DMS 273 (cell line): ENCODE measurements at regions not wholly inside any gene's neighbourhood (a gene's known extent, or its start where the extent isn't known, plus 50 kb on each side); places are given as distances from the start of the nearest gene placed in this dataset.

Experiments
- DNase-seq: peaks from one replicate; lab custom pipeline; 2025; ENCODE audit not compliant: unreplicated experiment; lab: John Stamatoyannopoulos, UW

DNA sequence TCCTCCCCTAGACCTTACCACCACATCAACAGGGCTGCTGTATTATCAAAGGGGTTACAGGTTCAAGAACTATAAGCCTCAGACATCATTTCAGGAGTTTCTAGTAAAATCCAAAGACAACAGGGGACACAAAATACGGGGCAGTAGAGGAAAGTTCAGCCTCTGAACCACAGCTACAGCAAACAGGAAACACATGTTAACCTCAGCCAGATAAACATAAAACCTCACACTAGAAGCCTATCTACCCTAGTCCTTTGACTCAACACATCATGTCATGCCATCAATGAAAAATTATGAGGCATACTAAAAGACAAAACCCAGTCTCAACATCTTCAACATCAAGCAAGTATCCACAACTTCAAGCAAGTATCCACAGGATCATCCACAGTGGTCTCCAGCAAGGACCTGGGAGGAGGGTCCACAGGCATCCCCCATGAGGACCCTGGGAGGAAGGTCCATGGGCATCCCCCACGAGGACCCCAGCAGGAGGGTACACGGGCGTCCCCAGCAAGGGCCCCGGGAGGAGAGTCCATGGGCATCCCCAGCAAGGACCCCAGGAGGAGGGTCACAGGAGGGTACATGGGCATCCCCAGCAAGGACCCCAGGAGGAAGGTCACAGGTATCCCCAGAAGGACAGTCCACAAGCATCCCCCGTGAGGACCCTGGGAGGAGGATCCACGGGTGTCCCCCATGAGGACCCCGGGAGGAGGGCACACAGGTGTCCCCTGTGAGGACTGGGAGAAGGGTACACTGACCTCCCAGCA is 440.0 kb downstream of the MATN1 start:
- DNase-seq, result no peak

DNA sequence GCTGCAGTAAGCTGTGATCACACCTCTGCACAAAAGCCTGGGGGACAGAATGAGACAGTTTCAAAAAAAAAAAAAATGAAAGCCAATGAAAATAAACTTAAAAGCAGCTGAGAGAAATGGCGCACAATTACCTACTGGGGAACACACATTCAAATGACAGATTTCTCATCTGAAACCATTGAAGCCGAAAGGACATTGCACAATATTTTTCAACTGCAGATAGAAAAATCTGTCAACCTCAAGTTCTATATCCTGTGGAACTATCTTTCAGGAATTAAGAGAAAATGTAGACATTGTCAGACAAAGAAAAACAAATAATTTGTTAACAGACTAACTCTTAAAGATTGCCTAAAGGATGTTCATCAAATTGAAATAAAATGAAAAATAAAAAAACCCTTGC is 442.8 kb downstream of the MATN1 start:
- DNase-seq, result no peak

DNA sequence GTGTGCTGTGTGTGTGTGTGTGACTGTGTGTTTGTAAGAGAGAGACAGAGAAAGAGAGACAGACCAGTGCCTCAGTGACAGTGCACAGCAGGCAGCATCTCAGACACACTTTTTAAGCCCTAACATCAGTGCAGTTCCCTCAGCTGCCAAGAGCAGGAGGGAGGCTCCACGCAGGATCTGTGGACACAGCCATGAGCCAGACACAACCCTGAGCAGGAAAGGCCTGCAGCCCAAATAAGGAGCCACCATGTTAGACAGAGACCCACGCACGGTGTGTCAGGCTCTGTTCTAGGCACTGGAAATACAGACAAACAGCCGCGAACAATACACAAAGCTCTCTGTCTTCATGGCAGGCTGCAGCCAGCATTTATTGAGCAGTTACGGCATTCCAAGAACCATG is 445.5 kb downstream of the MATN1 start:
- no peak for DNase-seq

DNA sequence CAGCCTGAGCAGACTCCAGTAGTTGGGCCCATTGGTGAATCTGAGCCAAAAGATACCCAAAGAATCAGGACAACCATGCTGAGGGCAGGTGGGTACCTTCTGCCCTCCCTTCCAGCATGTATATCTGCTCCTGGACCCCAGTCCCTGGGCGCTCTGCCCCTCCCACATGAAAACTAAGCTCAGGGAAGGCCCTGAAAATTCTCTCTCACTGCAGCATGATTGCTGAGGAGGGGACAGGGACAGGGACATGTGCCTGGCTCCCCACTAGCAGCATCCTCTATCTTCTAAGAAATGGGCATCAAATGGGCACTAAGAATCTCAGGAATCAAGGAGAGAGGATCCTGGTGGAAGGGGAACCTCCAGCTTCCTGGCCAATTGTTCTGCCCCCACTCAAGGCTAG is 446.0 kb downstream of the MATN1 start:
- DNase-seq, result no peak

DNA sequence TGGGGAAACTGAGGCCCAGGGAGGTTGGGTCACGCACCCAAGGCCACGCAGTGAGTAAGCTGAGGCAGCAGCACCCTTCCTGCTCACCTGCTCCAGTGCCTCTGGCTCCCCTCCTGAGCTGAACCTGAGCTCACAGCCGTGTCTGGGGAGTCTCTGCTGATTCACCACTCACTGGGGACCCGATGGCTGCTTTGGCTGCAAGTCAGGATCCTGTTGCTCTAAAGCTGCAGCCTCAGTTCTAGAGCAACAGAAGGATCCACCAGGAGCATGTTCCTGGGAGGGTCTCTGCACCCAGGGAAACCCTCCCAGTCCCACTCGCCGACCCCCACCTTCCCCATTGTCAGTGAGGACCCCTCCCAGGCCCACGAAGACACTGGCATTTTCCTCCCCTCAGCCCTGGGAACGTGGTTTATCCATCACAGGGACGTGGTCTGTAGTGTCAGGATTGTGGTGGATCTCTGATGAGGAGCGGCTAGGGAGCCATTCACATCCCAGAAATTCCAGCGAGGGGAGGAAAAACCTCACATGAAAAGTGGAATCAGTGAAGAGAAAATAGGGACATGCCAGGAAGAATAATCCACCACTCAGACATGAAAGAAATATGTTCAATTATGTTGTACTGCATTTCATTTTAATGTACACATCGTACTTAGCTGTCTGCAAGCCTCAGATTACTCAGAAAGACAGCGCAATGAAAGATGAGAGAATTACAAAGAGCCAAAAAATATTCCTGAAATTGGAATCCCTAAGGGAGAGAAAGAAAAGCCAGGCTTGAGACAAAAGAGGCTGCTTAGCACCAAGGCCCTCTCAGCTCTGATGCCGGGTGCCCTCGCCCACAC is 447.2 kb downstream of the MATN1 start:
- DNase-seq, result no peak

DNA sequence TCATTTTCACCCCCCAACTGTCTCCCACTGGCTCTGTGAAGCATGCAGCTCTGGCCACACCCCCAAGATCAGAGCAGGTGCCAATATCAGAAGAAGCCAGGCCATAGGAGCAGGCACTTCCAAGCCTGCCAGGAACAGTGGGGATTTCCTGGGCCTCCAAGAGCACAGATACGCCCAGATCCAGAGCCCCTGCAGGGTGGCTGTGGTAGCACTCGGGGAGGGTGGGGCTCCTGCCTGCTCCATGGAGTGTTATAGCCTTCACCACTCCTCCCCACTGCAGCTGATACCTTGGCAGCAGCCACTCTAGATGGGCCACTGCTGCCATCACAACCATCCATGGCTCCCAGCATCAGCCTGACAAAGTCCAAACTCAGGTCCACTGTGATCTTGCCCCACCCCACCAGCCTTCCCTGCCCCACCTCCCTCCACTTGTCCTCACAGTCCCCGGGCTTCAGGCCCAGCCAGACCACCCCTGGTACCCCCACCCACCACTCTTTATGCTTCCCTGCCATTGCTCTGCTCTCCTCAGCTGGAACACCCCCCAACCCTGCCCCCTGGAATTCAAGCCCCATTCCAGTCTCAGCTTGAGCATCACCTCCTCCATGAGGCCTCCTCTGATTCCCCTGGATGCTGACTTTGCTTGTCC is 448.3 kb downstream of the MATN1 start:
- DNase-seq, result no peak

DNA sequence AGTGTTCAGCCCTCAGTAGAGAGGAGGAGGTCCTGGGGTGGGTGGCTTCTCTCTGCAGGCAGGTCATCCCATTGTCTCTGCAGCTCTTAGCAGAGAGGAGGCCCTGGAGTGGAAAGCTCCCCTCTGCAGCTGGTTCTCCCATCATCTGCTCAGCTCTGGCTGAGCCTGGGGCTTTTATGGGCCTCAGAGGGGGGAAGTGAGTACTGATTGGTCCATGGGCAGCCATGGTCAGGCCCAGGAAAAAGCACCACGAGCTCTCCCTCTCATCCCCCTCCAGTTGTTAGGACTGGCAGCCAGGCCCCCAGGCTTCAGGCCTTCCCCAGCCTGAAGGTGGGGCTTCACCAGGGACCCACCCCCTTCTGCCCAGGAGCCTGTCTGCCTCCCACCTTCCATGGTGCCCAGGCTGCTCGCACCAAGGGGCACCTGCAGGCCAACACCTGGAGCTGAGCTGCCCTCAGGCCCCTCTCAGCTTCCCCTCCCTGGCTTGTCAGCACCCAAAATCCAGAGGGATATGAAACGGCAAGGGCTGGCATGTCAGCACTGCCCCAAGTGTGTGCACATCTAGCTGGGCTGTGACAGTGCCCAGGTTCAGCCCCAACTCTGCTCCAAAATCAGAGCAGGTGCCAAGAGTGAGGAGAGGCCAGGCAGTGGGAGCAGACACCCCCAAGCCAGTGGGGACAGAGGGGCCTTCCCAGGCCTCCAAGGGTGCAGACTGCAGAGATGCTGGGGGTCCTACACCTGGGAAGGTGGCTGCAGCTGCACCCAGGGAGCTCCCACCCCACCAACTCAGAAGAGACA is 449.0 kb downstream of the MATN1 start:
- no peak for DNase-seq

DNA sequence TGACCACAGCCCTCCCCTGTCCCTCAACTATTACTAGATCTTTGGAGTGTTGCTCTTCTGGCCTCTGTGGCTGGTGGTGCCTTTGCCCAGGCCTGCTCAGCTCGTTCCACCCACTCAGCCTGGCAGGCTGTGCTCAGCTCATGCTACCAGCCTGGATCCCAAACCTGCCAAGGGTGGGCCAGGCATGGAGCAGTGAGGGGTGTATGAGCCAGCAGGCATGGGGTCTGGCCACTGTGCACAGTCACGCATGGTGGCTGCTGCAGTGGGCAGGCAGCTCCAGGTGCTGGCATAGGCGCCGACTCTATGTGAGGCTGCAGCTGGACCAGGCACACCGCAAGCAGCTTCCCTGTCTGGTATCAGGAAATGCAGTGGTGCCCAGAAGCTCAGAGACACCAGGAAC is 449.9 kb downstream of the MATN1 start:
- DNase-seq, result no peak

DNA sequence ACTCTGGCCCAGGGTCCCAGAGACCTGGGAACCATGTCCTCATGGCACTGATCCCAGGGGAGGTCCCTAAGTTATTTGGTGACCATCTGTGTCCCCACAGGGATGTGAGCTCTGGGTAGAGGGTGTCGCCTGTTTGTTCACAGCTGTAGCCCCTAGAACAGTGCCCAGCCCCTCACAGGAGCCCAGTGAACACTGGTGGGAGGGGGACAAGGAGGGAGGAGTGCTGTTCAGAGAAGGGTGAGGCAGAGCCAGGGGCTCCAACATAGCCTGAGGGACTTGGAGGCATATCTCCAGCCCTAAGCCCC is 450.4 kb downstream of the MATN1 start:
- DNase-seq, result no peak

DNA sequence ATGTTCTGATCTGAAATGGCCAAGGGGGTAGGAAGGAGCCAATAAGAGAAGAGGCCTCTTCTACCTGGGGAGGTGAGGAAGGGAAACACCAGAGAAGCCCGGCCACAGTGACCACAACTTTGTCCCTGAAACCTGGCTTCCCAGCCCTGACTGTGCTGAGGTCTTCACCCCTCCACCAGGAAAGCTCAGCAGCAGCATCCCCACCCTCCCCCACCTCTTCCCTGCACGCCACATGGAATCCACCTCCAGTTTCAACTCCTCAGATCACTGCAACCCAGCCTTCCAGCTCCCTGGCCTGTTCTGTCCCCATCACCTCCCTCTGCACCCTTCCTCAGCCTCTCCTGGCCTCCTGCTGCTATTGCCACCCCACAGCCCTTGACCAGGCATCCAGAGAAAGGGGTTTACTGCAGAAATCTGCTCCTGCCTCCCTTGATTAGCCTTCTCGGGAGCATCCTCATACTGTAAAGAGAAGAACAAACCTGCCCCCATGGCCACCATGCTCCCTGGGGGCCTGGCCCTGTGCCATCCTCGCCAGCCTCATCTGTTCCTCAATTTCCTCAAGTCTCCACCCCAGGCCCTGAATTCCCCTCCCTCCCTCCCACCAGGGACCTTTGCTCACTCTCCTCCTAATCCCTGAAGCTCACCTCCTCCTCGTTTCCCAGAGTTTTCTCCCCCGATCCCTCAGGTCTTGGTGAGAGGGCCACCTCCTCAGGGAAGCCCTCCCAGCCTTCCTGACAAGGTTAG is 450.9 kb downstream of the MATN1 start:
- DNase-seq, result no peak

DNA sequence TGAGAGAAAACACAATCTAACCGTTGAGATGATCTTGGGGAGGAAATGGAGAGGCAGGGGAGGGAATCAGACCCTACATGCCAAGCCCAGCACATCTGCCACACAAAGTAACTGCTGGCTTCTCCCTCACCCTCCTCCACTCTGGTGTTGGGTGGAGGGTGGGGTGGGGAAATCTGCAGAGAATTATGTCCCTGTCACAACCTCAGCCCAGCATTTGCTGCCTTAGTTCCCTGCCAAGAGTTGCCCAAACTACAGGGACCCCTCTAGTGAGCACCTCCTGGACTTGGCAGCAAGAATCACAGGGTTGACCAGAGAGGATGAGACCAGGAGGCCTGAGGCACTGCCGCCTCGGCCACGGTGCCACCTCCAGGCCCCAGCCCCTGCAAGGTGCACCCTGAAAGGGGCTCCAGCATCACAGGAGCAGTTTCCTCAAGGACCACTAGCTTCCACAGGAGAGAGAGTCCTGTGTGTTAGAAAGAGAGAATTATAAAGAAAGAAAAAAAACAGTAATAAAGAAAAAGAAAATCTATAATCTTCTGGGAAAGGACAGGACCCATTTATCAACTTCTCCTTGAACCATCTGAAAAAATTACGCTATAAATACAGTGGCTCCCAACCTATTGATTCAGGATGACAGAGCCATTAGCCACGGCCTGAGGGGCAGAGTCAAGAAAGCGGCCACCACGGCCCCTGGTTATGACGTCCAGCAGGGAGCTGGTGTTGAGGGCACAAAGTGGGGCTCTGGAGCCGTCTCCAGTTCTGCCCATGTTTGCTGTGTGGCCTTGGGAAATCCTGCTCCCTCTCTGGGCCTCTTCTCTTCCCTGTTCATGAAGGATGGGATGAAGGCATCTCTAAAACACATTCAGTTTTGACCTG is 451.7 kb downstream of the MATN1 start:
- no peak for DNase-seq

DNA sequence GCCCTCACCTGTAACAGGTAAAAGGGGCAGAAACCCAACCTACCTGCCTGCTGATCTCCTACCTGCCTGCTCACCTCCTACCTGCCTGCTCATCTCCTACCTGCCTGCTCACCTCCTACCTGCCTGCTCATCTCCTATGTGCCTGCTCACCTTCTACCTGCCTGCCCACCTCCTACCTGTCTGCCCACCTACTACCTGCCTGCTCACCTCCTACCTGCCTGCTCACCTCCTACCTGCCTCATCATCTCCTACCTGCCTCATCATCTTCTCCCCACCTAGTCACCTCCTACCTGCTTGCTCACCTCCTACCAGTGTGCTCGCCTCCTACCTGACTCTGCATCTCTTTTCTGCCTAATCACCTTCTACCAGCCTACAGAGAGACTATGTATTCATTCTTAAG is 452.9 kb downstream of the MATN1 start:
- DNase-seq, result no peak

DNA sequence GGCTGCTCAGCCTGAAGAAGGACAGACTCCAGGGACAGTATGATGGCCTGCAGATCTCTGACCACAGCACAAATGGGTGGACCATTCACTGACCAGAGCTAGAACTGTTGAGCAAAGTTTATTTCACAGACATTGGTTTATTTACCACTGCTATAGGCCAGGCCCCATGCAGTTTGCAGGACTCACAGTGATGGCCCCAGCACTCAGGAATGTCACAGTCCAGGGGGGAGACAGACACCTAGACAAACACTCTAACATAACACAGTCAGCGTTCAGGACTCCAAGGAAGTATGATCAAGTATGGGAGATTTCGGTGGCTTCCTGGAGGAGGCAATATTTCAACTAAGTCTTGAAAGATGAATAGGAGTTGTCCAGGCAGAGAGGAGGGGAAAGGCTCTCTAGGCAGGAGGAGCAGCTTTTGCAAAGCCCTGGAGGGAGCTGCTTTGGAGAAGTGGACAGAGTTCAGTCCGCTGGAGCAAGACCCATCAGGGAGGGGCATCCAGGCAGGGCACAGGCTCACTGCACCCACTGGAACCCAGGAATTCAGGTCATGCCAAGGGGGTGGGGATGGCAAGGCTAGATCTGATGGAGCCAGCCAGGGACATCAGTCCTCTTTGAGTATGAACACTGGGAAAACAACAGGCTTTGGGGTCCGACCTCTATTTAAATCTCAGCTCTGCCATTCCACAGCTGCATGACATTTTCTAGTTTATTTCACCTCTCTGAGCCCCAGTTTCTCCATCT is 454.3 kb downstream of the MATN1 start:
- no peak for DNase-seq

DNA sequence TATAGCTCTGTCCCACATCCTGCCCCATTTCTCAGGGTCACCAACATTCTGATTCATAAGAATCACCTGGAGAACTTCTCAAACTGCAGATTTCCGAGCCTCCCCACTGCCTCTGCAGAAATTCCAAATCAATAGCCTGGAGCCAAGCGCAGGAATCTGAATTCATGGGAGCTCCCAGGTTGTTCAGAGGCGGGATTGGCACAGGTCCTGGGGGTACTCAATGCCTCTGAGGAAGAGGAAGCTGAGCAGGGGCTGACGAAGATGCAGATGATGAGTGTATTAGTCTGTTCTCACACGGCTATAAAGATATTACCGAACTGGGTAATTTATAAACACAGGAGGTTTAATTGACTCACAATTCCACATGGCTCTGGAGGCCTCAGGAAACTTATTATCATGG is 455.5 kb downstream of the MATN1 start:
- DNase-seq, result no peak

DNA sequence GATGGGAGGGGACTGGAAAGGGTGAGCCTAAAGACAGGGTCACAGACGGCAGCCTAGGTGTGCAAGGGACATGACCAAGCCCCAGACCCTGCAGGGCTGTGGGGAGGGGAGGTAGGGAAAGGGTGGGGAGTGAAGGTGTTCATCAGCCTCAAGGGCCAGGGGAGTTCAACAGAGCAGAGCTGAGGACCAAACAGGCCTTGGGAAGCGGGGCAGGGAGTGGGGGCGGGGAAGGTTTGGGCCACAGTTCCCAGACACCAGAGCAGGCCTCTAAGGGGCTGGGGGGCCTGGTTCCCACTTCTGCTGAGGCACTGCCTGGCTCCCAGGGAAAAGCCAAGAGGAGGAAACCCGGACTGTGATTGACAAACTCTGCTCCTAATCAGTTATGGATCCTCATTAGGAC is 456.3 kb downstream of the MATN1 start:
- no peak for DNase-seq

DNA sequence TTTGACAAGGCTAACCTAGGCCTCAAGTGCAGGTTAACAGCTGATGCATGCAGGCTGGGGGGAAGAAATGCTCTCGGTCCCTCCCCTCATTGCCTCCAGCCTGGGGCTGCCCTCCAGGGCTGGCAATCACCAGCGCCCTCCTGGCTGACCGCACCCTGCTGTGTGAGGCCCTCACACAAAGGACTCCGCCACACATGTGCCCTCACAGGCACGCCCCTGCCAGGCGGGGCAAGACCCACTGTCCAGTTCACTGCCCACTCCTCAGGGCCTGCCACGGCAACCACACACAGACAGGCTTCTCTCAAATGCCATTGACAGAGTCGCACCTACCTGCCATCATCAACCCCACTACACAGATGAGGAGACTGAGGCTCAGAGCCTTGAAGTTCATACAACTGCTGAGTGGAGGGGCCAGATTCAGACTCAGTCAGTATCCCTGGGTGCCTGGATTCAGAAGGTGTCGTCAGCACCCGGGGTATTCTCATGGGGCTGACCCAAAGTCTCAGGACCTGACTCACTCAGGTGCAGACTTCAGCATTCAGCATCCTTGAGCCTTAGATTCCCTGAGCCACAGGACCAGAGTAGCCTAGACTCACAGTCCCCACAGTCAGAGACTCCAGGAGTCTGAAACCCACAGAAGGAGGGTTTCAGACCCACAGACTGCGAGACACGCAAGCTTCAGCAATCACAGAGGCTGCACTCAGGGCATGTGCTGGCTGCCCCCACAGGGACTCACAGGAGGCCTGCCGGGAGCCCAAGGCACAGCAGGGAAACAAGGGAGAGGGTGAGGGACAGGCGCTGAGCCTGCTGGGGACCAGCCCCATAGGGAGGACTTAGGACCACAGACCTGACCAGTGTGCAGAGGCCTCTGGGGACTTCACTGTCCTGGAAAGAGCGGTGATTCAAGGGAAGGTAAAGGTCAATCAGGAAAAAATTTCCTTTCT is 458.0 kb downstream of the MATN1 start:
- DNase-seq, result no peak

DNA sequence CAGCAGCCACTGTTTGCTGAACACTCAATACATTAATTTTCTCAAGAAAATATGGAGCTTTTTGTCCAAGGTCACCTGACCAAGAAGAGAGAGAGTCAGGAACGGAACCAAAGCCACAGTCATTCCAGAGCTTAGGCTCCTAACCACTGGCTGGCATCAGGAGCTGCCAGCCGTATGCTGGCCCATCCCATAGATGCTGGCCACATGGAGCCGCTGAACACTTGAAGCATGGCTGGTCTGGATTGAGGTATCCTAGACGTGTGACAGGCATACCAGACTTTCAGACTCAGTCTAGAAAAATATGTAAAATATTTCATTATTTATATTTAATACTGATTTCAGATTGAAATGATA is 458.7 kb downstream of the MATN1 start:
- DNase-seq, result no peak
